Panc1 (cell line): ENCODE measurements at regions not wholly inside any gene's neighbourhood (a gene's known extent, or its start where the extent isn't known, plus 50 kb on each side); places are given as distances from the start of the nearest gene placed in this dataset.

Experiments
- CTCF ChIP-seq: fragments of 450-650 bp; IDR thresholded peaks from 2 replicates; pipeline ENCODE4 v1.5.1; 2017; ENCODE audit warnings: mild to moderate bottlenecking
- POLR2AphosphoS5 ChIP-seq: IDR thresholded peaks from 2 replicates; pipeline ENCODE4 v1.6.1; 2012; ENCODE audit warnings: mild to moderate bottlenecking, low read depth, low read length, moderate library complexity

GRCh38 chr7:26471306-26472075, 179.8 kb downstream of the SNX10 start:
- TF ChIP-seq CTCF, result no peak
- TF ChIP-seq POLR2AphosphoS5, result no peak
